ENCODE measurements at regions not wholly inside any gene's neighbourhood (a gene's known extent, or its start where the extent isn't known, plus 50 kb on each side); places are given as distances from the start of the nearest gene placed in this dataset.

DNA sequence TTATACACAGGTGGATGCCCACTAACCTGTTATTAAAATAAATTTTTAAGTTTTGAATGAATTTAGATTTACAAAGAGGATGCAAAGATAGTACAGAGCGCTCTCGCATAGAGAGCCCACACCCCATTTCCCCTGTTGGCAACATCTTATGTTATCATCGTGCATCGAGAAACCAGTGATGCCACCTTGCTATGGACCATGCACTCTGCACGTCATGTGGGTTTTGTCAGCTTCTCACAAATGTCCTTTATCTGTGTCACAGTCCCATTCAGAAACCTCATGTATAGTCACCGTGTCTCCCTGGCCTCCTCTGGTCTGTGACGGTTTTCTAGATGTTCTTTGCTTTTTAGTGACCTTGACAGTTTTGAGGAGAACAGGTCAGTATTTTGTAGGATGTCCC, 60.0 kb downstream of the ING1 start:
- no peak for DNase-seq (ENCODE audit: extremely low read depth, low read depth, low spot score)

- DNase-seq (ENCODE audit: extremely low read depth, low read depth, low spot score), result no peak
These were observed 60.6 kb downstream of the ING1 start for GRCh38 chr13:110774051-110774450.

GRCh38 chr13:110774490-110774889, 61.0 kb downstream of the ING1 start:
- DNase-seq (ENCODE audit: extremely low read depth, low read depth, low spot score), result no peak

GRCh38 chr13:110775576-110775975, 62.1 kb downstream of the ING1 start:
- no peak for DNase-seq (ENCODE audit: extremely low read depth, low read depth, low spot score)

DNA sequence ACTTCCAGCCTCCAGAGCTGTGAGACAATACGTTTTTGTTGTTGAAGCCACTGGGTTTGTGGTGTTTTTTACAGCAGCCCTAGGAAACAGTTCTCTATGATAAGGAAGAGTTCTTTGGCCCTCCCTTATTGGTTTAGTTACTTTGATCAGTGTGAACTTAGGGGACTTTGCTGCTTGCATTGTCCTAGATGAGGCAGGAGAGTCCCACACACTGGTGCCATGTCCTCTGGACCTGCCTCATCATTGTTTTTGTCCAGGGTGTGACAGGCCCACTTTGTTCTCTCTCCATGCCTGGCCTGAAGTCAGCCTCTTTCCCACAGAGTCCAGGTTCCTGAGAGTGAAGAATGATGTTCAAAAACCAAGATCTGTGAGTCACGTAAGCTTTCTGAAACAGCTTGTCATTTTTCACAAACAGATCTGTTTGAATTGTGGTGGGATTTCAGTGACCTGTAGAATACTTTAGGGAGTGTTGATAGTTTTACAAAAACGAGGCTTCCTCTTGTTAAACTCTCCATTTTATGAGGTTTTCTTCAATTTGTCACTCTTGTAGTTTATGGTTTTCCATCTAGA, 63.8 kb downstream of the ING1 start:
- no peak for DNase-seq (ENCODE audit: extremely low read depth, low read depth, low spot score)

GRCh38 chr13:110779022-110779421, 65.5 kb downstream of the ING1 start:
- no peak for DNase-seq (ENCODE audit: extremely low read depth, low read depth, low spot score)

DNA sequence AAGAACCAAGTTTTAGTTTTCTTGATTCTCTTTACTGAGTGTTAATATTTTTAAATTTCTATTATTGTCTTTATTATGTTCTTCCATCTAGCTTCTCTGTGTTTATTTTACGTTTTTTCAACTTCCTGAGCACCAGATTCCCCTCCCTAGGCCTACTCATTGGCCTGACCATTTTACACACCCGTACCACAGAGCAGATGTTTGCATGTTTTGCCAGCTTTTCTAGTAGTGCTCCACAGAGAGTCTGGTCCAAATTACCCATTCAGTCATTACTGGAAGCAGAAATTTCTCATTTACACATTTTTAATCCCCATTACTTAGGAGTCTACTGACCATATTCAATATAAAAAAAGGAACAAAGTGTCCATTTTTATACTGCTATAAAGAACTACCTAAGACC, 66.9 kb downstream of the ING1 start:
- no peak for DNase-seq (ENCODE audit: extremely low read depth, low read depth, low spot score)

GRCh38 chr13:110782185-110782584, 68.7 kb downstream of the ING1 start:
- DNase-seq (ENCODE audit: extremely low read depth, low read depth, low spot score), result no peak

DNA sequence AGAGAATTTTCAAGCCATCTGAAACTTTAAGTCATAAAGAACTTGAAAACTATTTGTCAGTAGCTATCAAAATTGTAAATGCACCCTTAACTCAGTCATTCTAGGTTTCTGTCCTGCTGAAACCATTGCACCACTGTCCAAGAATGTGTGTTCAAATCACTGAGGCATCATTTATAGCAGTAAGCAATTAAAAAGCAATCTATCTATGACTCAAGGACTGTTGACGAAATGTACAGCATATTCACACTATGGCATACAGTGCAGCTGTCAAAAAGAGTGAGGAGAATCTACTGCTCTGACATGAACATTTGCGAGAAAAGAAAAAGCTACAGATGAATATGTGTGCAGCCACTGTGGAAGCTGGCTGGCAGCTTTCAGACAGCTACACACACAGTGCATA, 71.2 kb downstream of the ING1 start:
- no peak for DNase-seq (ENCODE audit: extremely low read depth, low read depth, low spot score)

DNA sequence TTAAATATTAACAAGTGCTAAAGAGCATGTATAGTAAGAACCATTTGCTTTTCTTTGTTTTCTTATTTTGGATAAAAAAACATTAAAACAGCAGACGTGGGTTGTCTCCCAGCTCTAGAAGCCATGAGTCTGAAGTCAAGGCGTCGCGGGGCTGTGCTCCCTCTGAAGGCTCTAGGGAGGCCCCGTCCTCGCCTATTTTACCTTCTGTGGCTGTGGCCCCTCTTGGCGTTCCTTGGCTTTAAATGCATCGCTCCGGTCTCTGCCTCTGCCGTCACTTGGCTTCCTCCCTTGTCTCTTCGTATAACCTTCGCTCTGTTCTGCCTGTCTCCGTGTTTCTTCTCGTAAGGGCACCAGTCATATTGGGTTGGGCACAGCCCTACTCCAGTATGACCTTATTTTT, 75.3 kb downstream of the ING1 start:
- DNase-seq (ENCODE audit: extremely low read depth, low read depth, low spot score), result no peak

- no peak for DNase-seq (ENCODE audit: extremely low read depth, low read depth, low spot score)
These were observed 76.4 kb downstream of the ING1 start for GRCh38 chr13:110789871-110790270.

DNA sequence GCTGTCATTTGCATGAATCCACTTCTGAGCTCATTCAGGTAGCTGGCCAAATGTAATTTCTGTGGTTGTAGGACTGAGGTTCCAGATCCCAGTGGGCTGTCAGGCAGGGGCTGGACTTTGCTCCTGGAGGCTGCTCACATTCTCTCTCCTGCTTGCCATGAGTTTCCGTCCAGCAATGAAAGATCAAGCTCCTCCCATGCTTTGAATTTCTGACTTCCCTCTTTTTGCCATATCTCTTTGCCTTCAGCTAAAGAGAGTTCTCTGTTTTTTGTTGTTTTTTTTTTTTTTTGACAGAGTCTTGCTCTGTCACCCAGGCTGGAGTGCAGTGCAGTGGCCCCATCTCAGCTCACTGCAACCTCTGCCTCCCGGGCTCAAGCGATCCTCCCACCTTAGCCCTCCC, 76.9 kb downstream of the ING1 start:
- no peak for DNase-seq (ENCODE audit: extremely low read depth, low read depth, low spot score)

GRCh38 chr13:110794209-110794608, 80.7 kb downstream of the ING1 start:
- no peak for DNase-seq (ENCODE audit: extremely low read depth, low read depth, low spot score)

DNA sequence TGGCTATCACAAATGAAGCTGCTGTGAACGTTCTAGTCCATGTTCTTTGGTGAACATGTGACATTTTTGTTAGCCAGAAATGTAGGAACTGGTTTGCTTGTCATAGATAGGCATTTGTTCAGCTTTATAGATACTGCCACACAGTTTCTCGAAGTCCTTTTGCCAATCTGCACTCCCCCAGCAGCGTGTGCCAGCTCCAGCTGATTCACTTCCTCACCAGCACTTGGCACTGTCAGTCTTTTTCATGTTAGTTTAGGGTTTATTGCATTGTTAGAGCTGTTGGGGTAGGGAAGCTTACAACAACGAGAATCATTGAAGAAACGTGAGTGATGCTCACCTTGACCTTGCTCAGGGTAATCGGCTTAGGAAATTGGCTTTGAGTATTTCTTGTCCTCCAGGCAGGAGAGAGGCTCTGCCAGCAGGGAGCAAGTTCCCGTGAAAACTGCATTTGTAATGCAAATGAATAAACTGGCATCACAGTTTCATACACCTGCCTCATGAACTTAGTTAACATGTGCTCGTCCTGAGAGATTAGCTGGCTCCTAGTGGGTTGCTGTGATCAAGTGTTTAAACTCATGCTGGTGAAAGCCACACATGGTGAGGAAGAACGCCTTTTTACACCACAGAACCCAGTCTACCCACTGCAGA, 83.9 kb downstream of the ING1 start:
- DNase-seq (ENCODE audit: extremely low read depth, low read depth, low spot score), result no peak

GRCh38 chr13:110798081-110798994, 84.8 kb downstream of the ING1 start:
- no peak for DNase-seq (ENCODE audit: extremely low read depth, low read depth, low spot score)

GRCh38 chr13:110799246-110800236, 86.0 kb downstream of the ING1 start:
- no peak for DNase-seq (ENCODE audit: extremely low read depth, low read depth, low spot score)

DNA sequence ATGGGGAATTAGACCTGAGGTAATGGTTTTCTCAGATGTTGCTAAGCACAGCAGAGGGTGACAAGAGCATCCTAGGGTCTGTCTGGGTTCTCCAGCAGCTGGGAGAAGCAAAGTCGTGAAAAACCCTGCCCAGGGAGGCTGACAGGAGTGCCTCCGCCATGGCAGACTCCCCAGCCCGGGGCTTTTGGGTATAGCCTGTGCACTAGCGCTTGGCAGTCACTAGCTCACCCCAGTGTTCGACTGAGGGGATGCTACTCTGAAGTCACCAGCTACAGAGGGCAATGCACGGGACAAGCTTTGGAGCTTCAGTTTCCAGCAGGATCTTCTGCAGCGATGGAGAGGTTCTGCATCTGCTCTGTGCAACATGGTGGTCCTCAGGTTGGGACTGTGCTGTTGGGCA, 87.5 kb downstream of the ING1 start:
- DNase-seq (ENCODE audit: extremely low read depth, low read depth, low spot score), result no peak

DNA sequence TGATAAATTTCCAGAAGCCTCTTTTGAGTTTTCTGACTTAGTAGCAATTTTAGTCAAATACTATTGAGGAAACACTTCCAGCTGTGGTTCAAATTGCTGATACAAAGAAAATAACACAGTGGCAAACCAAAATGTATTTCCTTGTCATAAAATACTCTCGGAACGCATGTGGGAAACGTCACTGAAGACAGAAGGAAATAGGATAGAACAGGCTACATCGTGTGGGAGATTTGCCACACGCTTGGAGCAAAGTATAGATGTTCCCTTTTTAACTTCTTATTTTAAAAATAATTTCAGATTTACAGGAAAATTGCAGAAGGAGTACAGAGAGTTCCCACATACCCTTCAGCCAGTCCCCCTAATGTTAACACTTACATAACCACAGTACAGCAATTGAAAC, 88.8 kb downstream of the ING1 start:
- no peak for DNase-seq (ENCODE audit: extremely low read depth, low read depth, low spot score)

GRCh38 chr13:110806636-110807035, 93.1 kb downstream of the ING1 start:
- no peak for DNase-seq (ENCODE audit: extremely low read depth, low read depth, low spot score)

DNA sequence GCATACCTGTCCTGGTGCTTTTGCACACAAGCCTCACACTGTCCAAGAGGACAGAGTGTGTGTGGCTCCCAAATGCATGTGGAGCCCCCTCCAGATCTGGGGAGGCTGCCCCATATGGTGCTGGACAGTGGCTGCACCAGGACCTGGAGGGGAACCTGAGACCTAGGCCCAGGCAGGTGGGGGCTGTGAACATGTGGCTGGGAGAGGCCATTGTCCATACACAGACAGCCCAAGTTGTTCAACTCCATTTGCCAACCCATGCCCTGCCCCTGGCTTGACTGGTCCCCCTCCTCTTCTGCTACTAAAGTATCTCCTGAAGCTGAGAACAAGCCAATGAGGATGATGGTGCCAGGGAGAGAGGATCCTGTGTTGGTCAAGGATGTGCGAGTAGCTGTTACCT, 94.0 kb downstream of the ING1 start:
- no peak for DNase-seq (ENCODE audit: extremely low read depth, low read depth, low spot score)

- no peak for DNase-seq (ENCODE audit: extremely low read depth, low read depth, low spot score)
These were observed 94.6 kb downstream of the ING1 start for GRCh38 chr13:110808138-110808537.

All from glomerular endothelial cell (primary cell).